B cell (primary cell): ENCODE measurements at regions not wholly inside any gene's neighbourhood (a gene's known extent, or its start where the extent isn't known, plus 50 kb on each side); places are given as distances from the start of the nearest gene placed in this dataset.

ENCODE experiments used
- ATAC-seq: fragments of 200-7000 bp; cut with Tn5 transposase; one replicate; pipeline ENCODE4 v1.10.0; 2021; ENCODE audit warnings: low read depth, mild to moderate bottlenecking, moderate number of reproducible peaks, moderate library complexity
- CTCF ChIA-PET: fragments of 350-600 bp; sonication (Branson Sonifier 250); formaldehyde crosslinking; loops from one replicate; lab custom pipeline; 2021; ENCODE audit warnings: antibody characterized with exemption, inconsistent platforms; lab: Charles Lee
- POLR2A ChIA-PET: fragments of 350-600 bp; sonication (Branson Sonifier 250); formaldehyde crosslinking; loops from one replicate; lab custom pipeline; 2021; ENCODE audit warnings: antibody characterized with exemption; lab: Charles Lee
- DNase-seq: peaks from one replicate; pipeline ENCODE4 v3.0.0; 2013
- H2AFZ ChIP-seq: 2 replicates; pipeline ENCODE4 v1.6.1; 2012; ENCODE audit warnings: mild to moderate bottlenecking, low read depth, low read length; ENCODE audit not compliant: insufficient read depth, poor library complexity, severe bottlenecking
- H3K27ac ChIP-seq, 2 donors: 1 replicate in 1 of 2; 2 replicates in 1 of 2; pipeline ENCODE4 v1.5.1; 2012 to 2013; ENCODE audit warnings: low read length in 2 of 2, mild to moderate bottlenecking in 2 of 2, moderate library complexity in 1 of 2
- H3K27me3 ChIP-seq, 4 experiments: fragments of 200-600 bp in 1 of 4; sonication (generic) in 1 of 4; replicated peaks in 1 of 4; 1 replicate in 2 of 4; 2 replicates in 2 of 4; pipeline versions ENCODE4 v1.6.1 to v1.7.0; 2013 to 2016; ENCODE audit warnings: low read length in 3 of 4, mild to moderate bottlenecking in 2 of 4, mixed read lengths in 1 of 4, moderate library complexity in 1 of 4; ENCODE audit not compliant: insufficient read depth in 4 of 4, control insufficient read depth in 3 of 4; ENCODE audit errors: control extremely low read depth in 1 of 4
- H3K36me3 ChIP-seq, 2 experiments: replicated peaks in 1 of 2; 1 replicate in 1 of 2; 2 replicates in 1 of 2; pipeline versions ENCODE4 v1.6.1 to v1.7.1; 2013; ENCODE audit warnings: low read length in 1 of 2; ENCODE audit not compliant: insufficient read depth in 2 of 2, control insufficient read depth in 1 of 2; ENCODE audit errors: control extremely low read depth in 1 of 2, extremely low read depth in 1 of 2
- H3K4me1 ChIP-seq, 2 donors: fragments of 200-600 bp in 1 of 2; sonication (generic) in 1 of 2; 1 replicate in 1 of 2; 2 replicates in 1 of 2; pipeline versions ENCODE4 v1.5.1 to v1.6.1; 2013 to 2017; ENCODE audit warnings: low read length in 2 of 2; ENCODE audit not compliant: control insufficient read depth in 2 of 2, insufficient read depth in 2 of 2
- H3K4me2 ChIP-seq: replicated peaks from 2 replicates; pipeline ENCODE3; 2012; ENCODE audit warnings: mild to moderate bottlenecking, low read depth, low read length; ENCODE audit not compliant: poor library complexity, severe bottlenecking
- H3K4me3 ChIP-seq, 5 experiments: fragments of 200-600 bp in 1 of 5; sonication (generic) in 1 of 5; 1 replicate in 3 of 5; 2 replicates in 2 of 5; pipeline versions ENCODE4 v1.5.1 to v1.7.0; 2011 to 2016; ENCODE audit warnings: low read length in 4 of 5, mild to moderate bottlenecking in 4 of 5, low read depth in 2 of 5, control low read depth in 1 of 5, moderate library complexity in 1 of 5; ENCODE audit not compliant: insufficient read depth in 1 of 5; ENCODE audit errors: control extremely low read depth in 1 of 5, extremely low read depth in 1 of 5
- H3K79me2 ChIP-seq: fragments of 200-600 bp; sonication (generic); one replicate; pipeline ENCODE4 v1.6.0; 2016; ENCODE audit warnings: low read length; ENCODE audit not compliant: control insufficient read depth, insufficient read depth
- H3K9ac ChIP-seq: fragments of 200-600 bp; sonication (generic); 2 replicates; pipeline ENCODE4 v1.6.1; 2017; ENCODE audit warnings: mild to moderate bottlenecking, low read length, moderate library complexity
- H3K9me3 ChIP-seq, 3 donors: one replicate each; pipeline versions ENCODE4 v1.6.1 to v1.7.1; 2013; ENCODE audit warnings: low read length in 2 of 3; ENCODE audit not compliant: control insufficient read depth in 2 of 3, insufficient read depth in 1 of 3; ENCODE audit errors: control extremely low read depth in 1 of 3
- H4K20me1 ChIP-seq: 2 replicates; pipeline ENCODE4 v1.6.0; 2012; ENCODE audit warnings: mild to moderate bottlenecking, low read length; ENCODE audit not compliant: insufficient read depth, control insufficient read depth, poor library complexity, severe bottlenecking
- H3K27ac Mint-ChIP-seq: one replicate; pipeline ENCODE4 v1.8.0; 2021; ENCODE audit warnings: mixed read lengths
- H3K27me3 Mint-ChIP-seq: one replicate; pipeline ENCODE4 v1.8.0; 2021; ENCODE audit warnings: mixed read lengths
- H3K4me1 Mint-ChIP-seq: one replicate; pipeline ENCODE4 v1.8.0; 2021; ENCODE audit warnings: mixed read lengths
- H3K4me3 Mint-ChIP-seq: one replicate; pipeline ENCODE4 v1.8.0; 2021; ENCODE audit warnings: mixed read lengths
- H3K9me3 Mint-ChIP-seq: one replicate; pipeline ENCODE4 v1.8.0; 2022; ENCODE audit warnings: mixed read lengths; ENCODE audit not compliant: insufficient read depth
- CTCF ChIP-seq: fragments of 200-600 bp; IDR thresholded peaks from one replicate; pipeline ENCODE4 v1.8.0; 2022; ENCODE audit warnings: antibody characterized with exemption, mild to moderate bottlenecking
- EZH2 ChIP-seq: IDR thresholded peaks from 2 replicates; pipeline ENCODE4 v1.6.1; 2012; ENCODE audit warnings: borderline replicate concordance, low read depth, mild to moderate bottlenecking, moderate library complexity, low read length; ENCODE audit not compliant: insufficient read depth, poor library complexity, severe bottlenecking
- WGBS: methylation state at CpG from one replicate; pipeline ENCODE4 v1.1.5; 2013; ENCODE audit warnings: missing lambda C conversion rate; ENCODE audit not compliant: insufficient coverage; 5-methylcytosine and 5-hydroxymethylcytosine counted together
- intact Hi-C: fragments of 100-400 bp; cut with micrococcal nuclease; formaldehyde crosslinking; loops from one replicate; pipeline ENCODE4 v1.10.0; 2022

DNA sequence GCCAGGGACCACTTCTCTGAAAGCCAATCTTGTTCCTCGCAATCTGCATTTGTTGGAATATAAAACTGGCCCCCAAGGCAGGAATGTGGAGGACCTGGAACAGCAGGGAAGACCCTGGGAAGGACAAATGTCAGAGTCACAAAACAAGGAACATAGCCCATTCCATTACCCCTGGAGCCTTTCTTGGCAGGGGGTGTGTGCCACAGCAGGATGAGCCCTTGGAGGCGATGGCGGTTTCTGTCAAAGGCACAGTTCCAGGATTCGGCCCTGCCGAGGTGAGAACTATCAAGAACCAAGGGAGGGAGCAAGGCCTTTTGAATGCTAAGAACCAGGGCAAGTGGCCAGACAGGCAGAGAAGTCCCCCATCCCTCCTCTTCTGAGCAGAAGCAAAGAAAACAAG lies 204.3 kb downstream of the TRIM29 start:
- ChIA-PET CTCF (no interaction called here), POLR2A (no interaction called here)
- 39% methylated on average over 4 of the region's 5 CpGs for WGBS
- H3K4me3 Mint-ChIP-seq = no peak overlapping the region
- ATAC-seq = no peak
- H3K79me2 ChIP-seq = no peaks in the 10 kb centered on the region
- no peaks in the 10 kb centered on the region for H3K4me1 Mint-ChIP-seq
- H3K27ac ChIP-seq = no peak overlapping the region
- H4K20me1 ChIP-seq = no peaks in the 10 kb centered on the region
- H3K27me3 Mint-ChIP-seq = peaks cover 37% of the 10 kb centered on the region
- no peaks in the 10 kb centered on the region for H3K4me1 ChIP-seq
- no peak overlapping the region for H3K4me2 ChIP-seq
- H3K9ac ChIP-seq = no peak overlapping the region
- no peak overlapping the region for H2AFZ ChIP-seq
- no peak overlapping the region for H3K27ac Mint-ChIP-seq
- intact Hi-C loops = no loop called here
- H3K27me3 ChIP-seq = peaks cover 0 to 4% (median 0%) of the 10 kb centered on the region in 4 experiments
- H3K9me3 ChIP-seq = no peaks in the 10 kb centered on the region
- TF ChIP-seq CTCF = no peak
- TF ChIP-seq EZH2 = no peak
- DNase-seq = no peak
- H3K36me3 ChIP-seq = no peaks in the 10 kb centered on the region
- no peaks in the 10 kb centered on the region for H3K9me3 Mint-ChIP-seq
- no peak overlapping the region for H3K4me3 ChIP-seq

- CTCF ChIA-PET = no interaction called here
- Histone ChIP-seq H4K20me1 (no peaks in the 10 kb centered on the region), H3K4me2 (no peak overlapping the region)
Observed at GRCh38 chr11:119932828-119933562, 204.0 kb upstream of the NECTIN1 start.

More at GRCh38 chr11:119932828-119933562, 204.0 kb upstream of the NECTIN1 start:
- no peak for DNase-seq
- H3K9me3 Mint-ChIP-seq = no peaks in the 10 kb centered on the region
- POLR2A ChIA-PET = no interaction called here
- Histone ChIP-seq H2AFZ (no peak overlapping the region), H3K27ac (no peak overlapping the region), H3K36me3 (no peaks in the 10 kb centered on the region), H3K9ac (no peak overlapping the region), H3K79me2 (no peaks in the 10 kb centered on the region), H3K4me1 (no peaks in the 10 kb centered on the region), H3K4me3 (no peak overlapping the region), H3K9me3 (no peaks in the 10 kb centered on the region), H3K27me3 (peaks cover 0 to 4% (median 0%) of the 10 kb centered on the region in 4 experiments)
- 34% methylated on average over 5 of the region's 9 CpGs for WGBS
- no peaks in the 10 kb centered on the region for H3K4me1 Mint-ChIP-seq
- H3K27me3 Mint-ChIP-seq = peaks cover 40% of the 10 kb centered on the region
- no peak for ATAC-seq
- intact Hi-C loops = no loop called here
- H3K27ac Mint-ChIP-seq = no peak overlapping the region
- TF ChIP-seq EZH2 (no peak), CTCF (no peak)
- no peak overlapping the region for H3K4me3 Mint-ChIP-seq
